Natural killer cell (primary cell): ENCODE measurements at regions not wholly inside any gene's neighbourhood (a gene's known extent, or its start where the extent isn't known, plus 50 kb on each side); places are given as distances from the start of the nearest gene placed in this dataset.

ENCODE experiments used
- ATAC-seq, 3 donors: fragments of 150-1000 bp in 2 of 3; fragments of 200-7000 bp in 1 of 3; cut with Tn5 transposase; 1 replicate in 1 of 3; 2 replicates in 2 of 3; pipeline ENCODE4 v1.10.0; 2021; ENCODE audit warnings: mild to moderate bottlenecking in 2 of 3, moderate library complexity in 2 of 3
- DNase-seq, 2 donors: peaks; one replicate each; pipeline versions ENCODE4 v3.0.0 to v3.0.0-alpha.2; 2013 to 2021; ENCODE audit warnings: mixed read lengths in 1 of 2
- H3K27ac ChIP-seq: one replicate; pipeline ENCODE4 v1.5.1; 2013; ENCODE audit warnings: mild to moderate bottlenecking, low read length
- H3K27me3 ChIP-seq: one replicate; pipeline ENCODE4 v1.6.1; 2013; ENCODE audit warnings: low read length; ENCODE audit not compliant: control insufficient read depth, insufficient read depth
- H3K36me3 ChIP-seq: one replicate; pipeline ENCODE4 v1.6.1; 2013; ENCODE audit warnings: low read length; ENCODE audit not compliant: control insufficient read depth, insufficient read depth
- H3K4me1 ChIP-seq: one replicate; pipeline ENCODE4 v1.6.1; 2013; ENCODE audit warnings: low read length; ENCODE audit not compliant: control insufficient read depth, insufficient read depth
- H3K4me3 ChIP-seq: one replicate; pipeline ENCODE4 v1.5.1; 2013; ENCODE audit warnings: low read length
- H3K9me3 ChIP-seq: one replicate; pipeline ENCODE4 v1.6.1; 2013; ENCODE audit warnings: low read length; ENCODE audit not compliant: control insufficient read depth, insufficient read depth
- H3K27ac Mint-ChIP-seq, 2 donors: one replicate each; pipeline ENCODE4 v1.8.0; 2022; ENCODE audit warnings: mild to moderate bottlenecking in 2 of 2, mixed read lengths in 2 of 2, moderate library complexity in 1 of 2
- H3K27me3 Mint-ChIP-seq, 2 donors: one replicate each; pipeline ENCODE4 v1.8.0; 2022; ENCODE audit warnings: low read depth in 2 of 2, mixed read lengths in 2 of 2
- H3K36me3 Mint-ChIP-seq: one replicate; pipeline ENCODE4 v1.8.0; 2022; ENCODE audit warnings: mixed read lengths
- H3K4me1 Mint-ChIP-seq, 2 donors: one replicate each; pipeline ENCODE4 v1.8.0; 2022; ENCODE audit warnings: mixed read lengths in 2 of 2
- H3K4me3 Mint-ChIP-seq: one replicate; pipeline ENCODE4 v1.8.0; 2022; ENCODE audit warnings: mild to moderate bottlenecking, moderate library complexity, mixed read lengths
- H3K9me3 Mint-ChIP-seq, 2 donors: one replicate each; pipeline ENCODE4 v1.8.0; 2022; ENCODE audit warnings: mixed read lengths in 2 of 2
- CTCF ChIP-seq: fragments of 200-600 bp; IDR thresholded peaks from one replicate; pipeline ENCODE4 v1.8.0; 2022; ENCODE audit warnings: antibody characterized with exemption
- WGBS: methylation state at CpG from one replicate; pipeline ENCODE4 v1.1.7; 2013; ENCODE audit warnings: missing lambda C conversion rate; ENCODE audit not compliant: insufficient coverage; 5-methylcytosine and 5-hydroxymethylcytosine counted together
- intact Hi-C: fragments of 100-400 bp; cut with micrococcal nuclease; formaldehyde crosslinking; loops from one replicate; pipeline ENCODE4 v1.14.2; 2022

- Histone ChIP-seq H3K4me3 (no peak overlapping the region), H3K27ac (no peak overlapping the region), H3K4me1 (peaks cover 25% of the 10 kb centered on the region), H3K9me3 (no peaks in the 10 kb centered on the region), H3K36me3 (no peaks in the 10 kb centered on the region), H3K27me3 (peaks cover 14% of the 10 kb centered on the region)
- DNase-seq (peak in 1 of 2 donors; percentile 19), ATAC-seq (no peak)
- peak overlapping the region; percentile 80 for H3K4me3 Mint-ChIP-seq
- intact Hi-C loops: no loop called here
- WGBS: 57% methylated on average over 2 of the region's 2 CpGs
- no peak overlapping the region for H3K27ac Mint-ChIP-seq
- H3K27me3 Mint-ChIP-seq: peaks cover 6 to 43% of the 10 kb centered on the region in 2 donors
- no peaks in the 10 kb centered on the region for H3K36me3 Mint-ChIP-seq
- H3K9me3 Mint-ChIP-seq: no peaks in the 10 kb centered on the region
- TF ChIP-seq CTCF: no peak
- peaks cover 28 to 33% of the 10 kb centered on the region in 2 donors for H3K4me1 Mint-ChIP-seq
Measured at GRCh38 chr1:148363439-148363810, 119.7 kb downstream of the PPIAL4G start.

GRCh38 chr1:148362626-148363438 is 120.3 kb downstream of the PPIAL4G start:
- Mint-ChIP-seq H3K4me1 (peaks cover 28 to 33% of the 10 kb centered on the region in 2 donors), H3K9me3 (no peaks in the 10 kb centered on the region), H3K27me3 (peaks cover 10 to 49% of the 10 kb centered on the region in 2 donors), H3K4me3 (peak overlapping the region; percentile 80), H3K27ac (peak overlapping the region in 1 of 2 donors; percentile 27), H3K36me3 (no peaks in the 10 kb centered on the region)
- intact Hi-C loops: no loop called here
- WGBS: 42% methylated on average over 29 of the region's 29 CpGs
- ATAC-seq (peak in 2 of 3 donors; percentile 32 to 73), DNase-seq (peak in 1 of 2 donors; percentile 60)
- peaks cover 25% of the 10 kb centered on the region for H3K4me1 ChIP-seq
- no peaks in the 10 kb centered on the region for H3K9me3 ChIP-seq
- peaks cover 18% of the 10 kb centered on the region for H3K27me3 ChIP-seq
- H3K27ac ChIP-seq: no peak overlapping the region
- no peak for TF ChIP-seq CTCF
- H3K36me3 ChIP-seq: no peaks in the 10 kb centered on the region
- H3K4me3 ChIP-seq: no peak overlapping the region

- peaks cover 28 to 33% of the 10 kb centered on the region in 2 donors for H3K4me1 Mint-ChIP-seq
- Histone ChIP-seq H3K4me1 (peaks cover 25% of the 10 kb centered on the region), H3K4me3 (peak overlapping the region; percentile 30), H3K27ac (no peak overlapping the region), H3K9me3 (no peaks in the 10 kb centered on the region), H3K36me3 (no peaks in the 10 kb centered on the region), H3K27me3 (peaks cover 18% of the 10 kb centered on the region)
- peak in 1 of 3 donors; percentile 36 for ATAC-seq
- H3K36me3 Mint-ChIP-seq: no peaks in the 10 kb centered on the region
- H3K27me3 Mint-ChIP-seq: peaks cover 16 to 55% of the 10 kb centered on the region in 2 donors
- WGBS: 11% methylated on average over 18 of the region's 20 CpGs
- H3K27ac Mint-ChIP-seq: peak overlapping the region in 1 of 2 donors; percentile 27
- DNase-seq: peak in 1 of 2 donors; percentile 46
- H3K9me3 Mint-ChIP-seq: no peaks in the 10 kb centered on the region
- H3K4me3 Mint-ChIP-seq: peak overlapping the region; percentile 77
- intact Hi-C loops: no loop called here
- TF ChIP-seq CTCF: no peak
Measured at GRCh38 chr1:148362216-148362611, 120.9 kb downstream of the PPIAL4G start.
